HepG2 (cell line): ENCODE measurements at regions not wholly inside any gene's neighbourhood (a gene's known extent, or its start where the extent isn't known, plus 50 kb on each side); places are given as distances from the start of the nearest gene placed in this dataset.

Experiments used
- ADNP ChIP-seq: sonication (generic); formaldehyde crosslinking; IDR thresholded peaks from 2 replicates; pipeline ENCODE4 v1.4.0; 2020; ENCODE audit warnings: missing genetic modification reagents
- ASH2L ChIP-seq: fragments of 300-600, 200-600 bp; sonication (generic); IDR thresholded peaks from 2 replicates; pipeline ENCODE4 v1.7.0; 2017; ENCODE audit warnings: low read depth, mild to moderate bottlenecking, moderate library complexity, mixed read lengths, low read length; ENCODE audit not compliant: insufficient read length
- CBX2 ChIP-seq, 2 experiments: fragments of 200-600 bp in 1 of 2; sonication (generic); formaldehyde crosslinking in 1 of 2; IDR thresholded peaks; 2 replicates each; pipeline versions ENCODE4 v1.7.0 to v1.8.1; 2018 to 2022; ENCODE audit warnings: low read depth in 2 of 2, low read length in 1 of 2, mild to moderate bottlenecking in 1 of 2, missing genetic modification reagents in 1 of 2
- GLI4 ChIP-seq: sonication (generic); formaldehyde crosslinking; IDR thresholded peaks from 2 replicates; pipeline ENCODE4 v1.5.1; 2020; ENCODE audit warnings: missing genetic modification reagents, mild to moderate bottlenecking, moderate library complexity, borderline replicate concordance
- HDAC6 ChIP-seq: fragments of 200-600 bp; sonication (generic); IDR thresholded peaks from 2 replicates; pipeline ENCODE4 v1.7.0; 2017; ENCODE audit warnings: mild to moderate bottlenecking, antibody characterized with exemption, low read length, low read depth
- HOXA7 ChIP-seq: sonication (generic); formaldehyde crosslinking; IDR thresholded peaks from 2 replicates; pipeline ENCODE4 v1.8.1; 2022; ENCODE audit warnings: mild to moderate bottlenecking, missing genetic modification reagents, moderate library complexity
- KLF16 ChIP-seq, 2 experiments: sonication (generic) in 1 of 2; formaldehyde crosslinking in 1 of 2; IDR thresholded peaks; 2 replicates each; pipeline versions ENCODE4 v1.6.1 to v1.8.0; 2016 to 2023; ENCODE audit warnings: missing genetic modification reagents in 2 of 2, missing compliant biosample characterization in 1 of 2
- MAFG ChIP-seq: sonication (generic); formaldehyde crosslinking; IDR thresholded peaks from 2 replicates; pipeline ENCODE4 v1.5.1; 2020; ENCODE audit warnings: mild to moderate bottlenecking, missing genetic modification reagents
- ZBTB38 ChIP-seq: sonication (generic); formaldehyde crosslinking; IDR thresholded peaks from 2 replicates; pipeline ENCODE4 v1.5.1; 2020; ENCODE audit warnings: mild to moderate bottlenecking, missing genetic modification reagents
- ZNF749 ChIP-seq: sonication (generic); formaldehyde crosslinking; IDR thresholded peaks from 2 replicates; pipeline ENCODE4 v1.8.0; 2022; ENCODE audit warnings: mild to moderate bottlenecking, missing genetic modification reagents, moderate library complexity, borderline replicate concordance
- TF ChIP-seq, protein P1 (sequence below): sonication (generic); formaldehyde crosslinking; IDR thresholded peaks from 2 replicates; pipeline ENCODE4 v1.4.0; 2020; ENCODE audit warnings: mild to moderate bottlenecking, missing genetic modification reagents
- TF ChIP-seq, protein P2 (sequence below): sonication (generic); formaldehyde crosslinking; IDR thresholded peaks from 2 replicates; pipeline ENCODE4 v1.4.0; 2020; ENCODE audit warnings: missing genetic modification reagents
- TF ChIP-seq, protein P3 (sequence below): sonication (generic); formaldehyde crosslinking; IDR thresholded peaks from 2 replicates; pipeline ENCODE4 v1.4.0; 2020; ENCODE audit warnings: missing genetic modification reagents
- TF ChIP-seq, protein P4 (sequence below): sonication (generic); formaldehyde crosslinking; IDR thresholded peaks from 2 replicates; pipeline ENCODE4 v1.4.0; 2020; ENCODE audit warnings: missing genetic modification reagents
- TF ChIP-seq, protein P5 (sequence below): IDR thresholded peaks from 2 replicates; pipeline ENCODE4 v1.6.1; 2016; ENCODE audit warnings: low read depth, borderline replicate concordance

DNA sequence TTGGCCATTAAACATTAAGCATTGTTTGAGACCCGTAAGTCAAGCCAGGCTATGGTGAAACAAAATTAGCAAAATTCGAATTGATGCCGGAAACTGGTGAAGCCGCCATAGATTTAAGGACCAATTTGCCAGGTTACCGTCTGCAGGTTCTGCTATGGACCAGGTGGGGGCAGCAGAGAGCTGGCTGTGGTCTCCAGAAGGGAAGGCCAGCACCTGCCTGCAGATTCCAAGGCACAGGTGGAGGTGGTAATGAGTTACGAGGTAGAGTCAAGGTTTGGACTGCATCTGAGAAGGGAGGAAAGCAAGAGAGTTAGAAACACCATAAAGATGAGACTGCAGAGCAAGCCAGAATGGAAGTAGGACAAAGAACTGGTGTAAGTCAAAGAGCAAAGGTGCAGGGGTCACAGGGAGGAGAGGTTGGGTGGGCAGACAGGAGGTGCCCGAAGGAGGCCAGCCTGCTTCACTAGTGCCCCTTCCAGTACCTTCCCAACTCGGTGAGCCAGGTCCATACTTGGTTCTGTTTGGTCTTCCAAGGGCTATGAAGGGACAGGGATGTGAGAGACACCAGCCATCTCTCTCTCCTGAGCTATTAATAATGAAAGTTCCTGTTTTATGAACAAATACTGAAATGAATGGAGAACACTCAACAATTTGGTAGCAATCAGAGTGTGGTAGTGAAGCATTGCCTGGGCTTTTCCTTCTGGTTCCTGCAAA, 131.6 kb upstream of the ESR1 start (continued):
- TF ChIP-seq HOXA7 (CRISPR knock-in tag): no peak
- TF ChIP-seq, protein P1, sequence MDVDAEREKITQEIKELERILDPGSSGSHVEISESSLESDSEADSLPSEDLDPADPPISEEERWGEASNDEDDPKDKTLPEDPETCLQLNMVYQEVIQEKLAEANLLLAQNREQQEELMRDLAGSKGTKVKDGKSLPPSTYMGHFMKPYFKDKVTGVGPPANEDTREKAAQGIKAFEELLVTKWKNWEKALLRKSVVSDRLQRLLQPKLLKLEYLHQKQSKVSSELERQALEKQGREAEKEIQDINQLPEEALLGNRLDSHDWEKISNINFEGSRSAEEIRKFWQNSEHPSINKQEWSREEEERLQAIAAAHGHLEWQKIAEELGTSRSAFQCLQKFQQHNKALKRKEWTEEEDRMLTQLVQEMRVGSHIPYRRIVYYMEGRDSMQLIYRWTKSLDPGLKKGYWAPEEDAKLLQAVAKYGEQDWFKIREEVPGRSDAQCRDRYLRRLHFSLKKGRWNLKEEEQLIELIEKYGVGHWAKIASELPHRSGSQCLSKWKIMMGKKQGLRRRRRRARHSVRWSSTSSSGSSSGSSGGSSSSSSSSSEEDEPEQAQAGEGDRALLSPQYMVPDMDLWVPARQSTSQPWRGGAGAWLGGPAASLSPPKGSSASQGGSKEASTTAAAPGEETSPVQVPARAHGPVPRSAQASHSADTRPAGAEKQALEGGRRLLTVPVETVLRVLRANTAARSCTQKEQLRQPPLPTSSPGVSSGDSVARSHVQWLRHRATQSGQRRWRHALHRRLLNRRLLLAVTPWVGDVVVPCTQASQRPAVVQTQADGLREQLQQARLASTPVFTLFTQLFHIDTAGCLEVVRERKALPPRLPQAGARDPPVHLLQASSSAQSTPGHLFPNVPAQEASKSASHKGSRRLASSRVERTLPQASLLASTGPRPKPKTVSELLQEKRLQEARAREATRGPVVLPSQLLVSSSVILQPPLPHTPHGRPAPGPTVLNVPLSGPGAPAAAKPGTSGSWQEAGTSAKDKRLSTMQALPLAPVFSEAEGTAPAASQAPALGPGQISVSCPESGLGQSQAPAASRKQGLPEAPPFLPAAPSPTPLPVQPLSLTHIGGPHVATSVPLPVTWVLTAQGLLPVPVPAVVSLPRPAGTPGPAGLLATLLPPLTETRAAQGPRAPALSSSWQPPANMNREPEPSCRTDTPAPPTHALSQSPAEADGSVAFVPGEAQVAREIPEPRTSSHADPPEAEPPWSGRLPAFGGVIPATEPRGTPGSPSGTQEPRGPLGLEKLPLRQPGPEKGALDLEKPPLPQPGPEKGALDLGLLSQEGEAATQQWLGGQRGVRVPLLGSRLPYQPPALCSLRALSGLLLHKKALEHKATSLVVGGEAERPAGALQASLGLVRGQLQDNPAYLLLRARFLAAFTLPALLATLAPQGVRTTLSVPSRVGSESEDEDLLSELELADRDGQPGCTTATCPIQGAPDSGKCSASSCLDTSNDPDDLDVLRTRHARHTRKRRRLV (CRISPR knock-in tag): no peak
- peak; percentile 69; the same call in 1 of the 2 replicates for TF ChIP-seq GLI4
- no peak for TF ChIP-seq ASH2L
- TF ChIP-seq ADNP (CRISPR knock-in tag): no peak
- no peak; the same call in 1 of the 2 replicates for TF ChIP-seq ZNF749
- TF ChIP-seq KLF16 (CRISPR knock-in tag; IDR thresholded peaks at IDR 0.05): 0 out of 4 replicates have a peak, but pooled peaks of 1 of the 2 experiments have one; percentile 22
- no peak for TF ChIP-seq CBX2 (IDR thresholded peaks at IDR 0.05; ENCODE audit: low read depth, low read length)
- TF ChIP-seq CBX2 (CRISPR knock-in tag; IDR thresholded peaks at IDR 0.05; ENCODE audit: low read depth): 0 out of 2 replicates have a peak, but pooled peaks have one; percentile 34
- TF ChIP-seq, protein P2, sequence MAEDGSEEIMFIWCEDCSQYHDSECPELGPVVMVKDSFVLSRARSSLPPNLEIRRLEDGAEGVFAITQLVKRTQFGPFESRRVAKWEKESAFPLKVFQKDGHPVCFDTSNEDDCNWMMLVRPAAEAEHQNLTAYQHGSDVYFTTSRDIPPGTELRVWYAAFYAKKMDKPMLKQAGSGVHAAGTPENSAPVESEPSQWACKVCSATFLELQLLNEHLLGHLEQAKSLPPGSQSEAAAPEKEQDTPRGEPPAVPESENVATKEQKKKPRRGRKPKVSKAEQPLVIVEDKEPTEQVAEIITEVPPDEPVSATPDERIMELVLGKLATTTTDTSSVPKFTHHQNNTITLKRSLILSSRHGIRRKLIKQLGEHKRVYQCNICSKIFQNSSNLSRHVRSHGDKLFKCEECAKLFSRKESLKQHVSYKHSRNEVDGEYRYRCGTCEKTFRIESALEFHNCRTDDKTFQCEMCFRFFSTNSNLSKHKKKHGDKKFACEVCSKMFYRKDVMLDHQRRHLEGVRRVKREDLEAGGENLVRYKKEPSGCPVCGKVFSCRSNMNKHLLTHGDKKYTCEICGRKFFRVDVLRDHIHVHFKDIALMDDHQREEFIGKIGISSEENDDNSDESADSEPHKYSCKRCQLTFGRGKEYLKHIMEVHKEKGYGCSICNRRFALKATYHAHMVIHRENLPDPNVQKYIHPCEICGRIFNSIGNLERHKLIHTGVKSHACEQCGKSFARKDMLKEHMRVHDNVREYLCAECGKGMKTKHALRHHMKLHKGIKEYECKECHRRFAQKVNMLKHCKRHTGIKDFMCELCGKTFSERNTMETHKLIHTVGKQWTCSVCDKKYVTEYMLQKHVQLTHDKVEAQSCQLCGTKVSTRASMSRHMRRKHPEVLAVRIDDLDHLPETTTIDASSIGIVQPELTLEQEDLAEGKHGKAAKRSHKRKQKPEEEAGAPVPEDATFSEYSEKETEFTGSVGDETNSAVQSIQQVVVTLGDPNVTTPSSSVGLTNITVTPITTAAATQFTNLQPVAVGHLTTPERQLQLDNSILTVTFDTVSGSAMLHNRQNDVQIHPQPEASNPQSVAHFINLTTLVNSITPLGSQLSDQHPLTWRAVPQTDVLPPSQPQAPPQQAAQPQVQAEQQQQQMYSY (CRISPR knock-in tag): no peak
- TF ChIP-seq, protein P3, sequence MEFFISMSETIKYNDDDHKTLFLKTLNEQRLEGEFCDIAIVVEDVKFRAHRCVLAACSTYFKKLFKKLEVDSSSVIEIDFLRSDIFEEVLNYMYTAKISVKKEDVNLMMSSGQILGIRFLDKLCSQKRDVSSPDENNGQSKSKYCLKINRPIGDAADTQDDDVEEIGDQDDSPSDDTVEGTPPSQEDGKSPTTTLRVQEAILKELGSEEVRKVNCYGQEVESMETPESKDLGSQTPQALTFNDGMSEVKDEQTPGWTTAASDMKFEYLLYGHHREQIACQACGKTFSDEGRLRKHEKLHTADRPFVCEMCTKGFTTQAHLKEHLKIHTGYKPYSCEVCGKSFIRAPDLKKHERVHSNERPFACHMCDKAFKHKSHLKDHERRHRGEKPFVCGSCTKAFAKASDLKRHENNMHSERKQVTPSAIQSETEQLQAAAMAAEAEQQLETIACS: no peak
- no peak for TF ChIP-seq HDAC6
- TF ChIP-seq MAFG: no peak
- TF ChIP-seq ZBTB38 (CRISPR knock-in tag): 0 out of 2 replicates have a peak, but pooled peaks have one; percentile 45
- TF ChIP-seq, protein P4, sequence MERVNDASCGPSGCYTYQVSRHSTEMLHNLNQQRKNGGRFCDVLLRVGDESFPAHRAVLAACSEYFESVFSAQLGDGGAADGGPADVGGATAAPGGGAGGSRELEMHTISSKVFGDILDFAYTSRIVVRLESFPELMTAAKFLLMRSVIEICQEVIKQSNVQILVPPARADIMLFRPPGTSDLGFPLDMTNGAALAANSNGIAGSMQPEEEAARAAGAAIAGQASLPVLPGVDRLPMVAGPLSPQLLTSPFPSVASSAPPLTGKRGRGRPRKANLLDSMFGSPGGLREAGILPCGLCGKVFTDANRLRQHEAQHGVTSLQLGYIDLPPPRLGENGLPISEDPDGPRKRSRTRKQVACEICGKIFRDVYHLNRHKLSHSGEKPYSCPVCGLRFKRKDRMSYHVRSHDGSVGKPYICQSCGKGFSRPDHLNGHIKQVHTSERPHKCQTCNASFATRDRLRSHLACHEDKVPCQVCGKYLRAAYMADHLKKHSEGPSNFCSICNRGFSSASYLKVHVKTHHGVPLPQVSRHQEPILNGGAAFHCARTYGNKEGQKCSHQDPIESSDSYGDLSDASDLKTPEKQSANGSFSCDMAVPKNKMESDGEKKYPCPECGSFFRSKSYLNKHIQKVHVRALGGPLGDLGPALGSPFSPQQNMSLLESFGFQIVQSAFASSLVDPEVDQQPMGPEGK (CRISPR knock-in tag): no peak
- TF ChIP-seq, protein P5, sequence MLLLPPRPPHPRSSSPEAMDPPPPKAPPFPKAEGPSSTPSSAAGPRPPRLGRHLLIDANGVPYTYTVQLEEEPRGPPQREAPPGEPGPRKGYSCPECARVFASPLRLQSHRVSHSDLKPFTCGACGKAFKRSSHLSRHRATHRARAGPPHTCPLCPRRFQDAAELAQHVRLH: peak; percentile 80; the same call in 1 of the 2 replicates
